GM11168 (cell line): ENCODE measurements at regions not wholly inside any gene's neighbourhood (a gene's known extent, or its start where the extent isn't known, plus 50 kb on each side); places are given as distances from the start of the nearest gene placed in this dataset.
"Not testable (repeated sequence)": the region's sequence is repeated elsewhere in the genome, so short reads cannot be mapped to it uniquely, and the experiment has no call there.

Experiments used
- in situ Hi-C: fragments of 300-500 bp; cut with MboI; formaldehyde crosslinking; loops from one replicate; pipeline ENCODE4 v1.12.0; 2022; ENCODE audit warnings: low sequenced_read_pairs; ENCODE audit not compliant: unreplicated experiment

DNA sequence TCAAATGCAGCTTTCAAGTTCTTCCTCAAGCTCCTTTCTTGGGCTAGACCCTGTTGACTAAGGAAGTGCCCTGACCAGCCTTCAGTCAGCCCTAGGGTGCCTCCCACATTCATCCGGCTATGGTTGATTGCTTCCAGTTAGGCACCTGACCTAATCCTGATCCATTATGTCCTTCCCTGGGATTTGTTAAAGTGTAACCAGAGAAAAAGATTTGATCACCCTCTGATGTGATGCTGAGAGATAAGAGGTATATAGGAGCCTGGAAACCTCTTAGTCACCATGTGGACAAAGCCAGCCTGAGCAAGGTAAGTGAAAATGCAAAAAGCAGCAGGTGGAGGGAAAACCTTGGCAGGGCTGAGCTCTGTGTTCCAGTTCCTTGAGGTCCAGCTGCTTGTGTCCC lies 178.8 kb upstream of the ERCC6L2 start:
- in situ Hi-C loops = no loop called here

DNA sequence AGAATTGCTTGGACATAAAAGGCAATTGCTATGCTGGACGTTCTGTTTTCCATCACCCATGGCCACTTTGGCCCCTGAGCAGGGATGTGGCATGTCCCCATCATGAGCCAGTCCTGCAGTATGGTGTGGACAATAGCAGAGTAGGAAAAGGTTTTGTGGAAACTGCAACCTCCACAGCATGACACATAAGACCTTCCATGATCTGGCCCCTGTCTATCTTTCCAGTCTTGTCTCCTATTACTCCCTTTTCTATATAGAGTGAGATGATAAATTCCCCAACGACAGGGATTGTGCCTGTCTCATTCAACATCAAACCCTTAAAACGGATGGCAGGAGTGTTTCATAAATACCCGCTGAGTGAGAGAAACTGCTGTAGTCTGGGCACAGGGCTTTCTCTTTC lies 174.7 kb upstream of the PTCH1 start:
- in situ Hi-C loops = no loop called here

DNA sequence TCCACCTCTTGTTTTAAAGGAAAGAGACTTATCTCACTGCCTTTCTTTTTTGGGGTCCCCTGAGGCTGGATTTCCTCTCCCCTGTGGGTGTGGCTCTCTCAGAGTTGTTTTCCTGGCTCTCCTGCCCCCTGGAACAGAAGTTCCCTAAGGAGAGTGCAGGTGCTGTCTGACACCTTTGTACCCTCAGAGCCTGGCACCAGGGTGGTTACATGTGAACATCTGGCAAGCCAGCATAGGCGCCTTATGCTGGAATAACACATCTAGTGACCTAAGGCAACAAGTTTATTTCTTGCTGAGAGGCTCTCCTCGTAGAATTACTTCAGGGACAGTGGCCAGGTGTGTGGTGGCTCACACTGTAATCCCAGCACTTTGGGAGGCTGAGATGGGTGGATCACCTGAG lies 172.9 kb upstream of the PTCH1 start:
- in situ Hi-C loops = no loop called here

DNA sequence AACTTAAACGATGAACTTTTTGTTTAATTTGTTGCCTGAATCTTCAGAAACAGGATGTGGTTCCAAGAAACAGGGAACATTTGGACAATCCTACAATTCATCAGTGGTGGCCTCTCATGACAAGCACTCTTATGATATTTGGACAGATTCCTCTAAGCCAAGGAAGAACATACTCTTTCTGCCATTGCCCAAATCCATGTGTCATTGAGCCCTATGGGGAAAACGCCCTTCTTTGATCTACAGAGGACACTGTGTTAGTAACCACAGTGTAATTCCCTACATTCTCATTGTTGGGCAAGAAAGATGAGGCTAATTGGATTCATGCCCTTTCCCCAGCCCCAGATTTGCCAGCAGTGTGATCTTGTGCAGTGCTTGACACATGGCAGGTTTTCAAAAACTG lies 167.7 kb upstream of the PTCH1 start:
- in situ Hi-C loops = no loop called here

DNA sequence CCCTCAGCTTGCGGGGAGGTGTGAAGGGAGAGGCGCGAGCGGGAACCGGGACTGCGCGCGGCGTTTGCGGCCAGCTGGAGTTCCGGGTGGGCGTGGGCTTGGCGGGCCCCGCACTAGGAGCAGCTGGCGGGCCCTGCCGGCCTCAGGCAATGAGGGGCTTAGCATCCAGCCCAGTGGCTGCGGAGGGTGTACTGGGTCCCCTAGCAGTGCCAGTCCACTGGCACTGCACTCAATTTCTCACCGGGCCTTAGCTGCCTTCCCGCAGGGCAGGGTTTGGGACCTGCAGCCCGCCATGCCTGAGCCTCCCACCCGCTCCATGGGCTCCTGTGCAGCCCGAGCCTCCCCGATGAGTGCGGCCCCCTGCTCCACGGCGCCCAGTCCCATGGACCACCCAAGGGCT lies 163.5 kb upstream of the PTCH1 start:
- in situ Hi-C loops = not testable (repeated sequence)

DNA sequence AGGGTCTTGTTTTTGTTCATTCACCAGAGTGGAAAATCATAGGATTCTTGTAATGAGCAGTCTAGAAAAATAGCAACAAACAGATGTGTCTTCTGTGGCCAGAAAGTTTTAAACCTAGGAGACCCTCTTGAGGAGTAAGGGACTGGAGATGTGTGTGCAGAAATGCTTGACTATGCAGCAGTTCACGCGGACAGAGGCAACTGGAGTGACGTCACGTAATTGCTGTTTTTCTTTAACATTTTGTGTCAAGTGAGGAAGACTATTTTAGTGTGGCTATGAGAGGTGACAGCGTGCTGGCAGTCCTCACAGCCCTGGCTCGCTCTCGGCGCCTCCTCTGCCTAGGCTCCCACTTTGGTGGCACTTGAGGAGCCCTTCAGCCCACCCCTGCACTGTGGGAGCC lies 163.1 kb upstream of the PTCH1 start:
- in situ Hi-C loops = no loop called here

DNA sequence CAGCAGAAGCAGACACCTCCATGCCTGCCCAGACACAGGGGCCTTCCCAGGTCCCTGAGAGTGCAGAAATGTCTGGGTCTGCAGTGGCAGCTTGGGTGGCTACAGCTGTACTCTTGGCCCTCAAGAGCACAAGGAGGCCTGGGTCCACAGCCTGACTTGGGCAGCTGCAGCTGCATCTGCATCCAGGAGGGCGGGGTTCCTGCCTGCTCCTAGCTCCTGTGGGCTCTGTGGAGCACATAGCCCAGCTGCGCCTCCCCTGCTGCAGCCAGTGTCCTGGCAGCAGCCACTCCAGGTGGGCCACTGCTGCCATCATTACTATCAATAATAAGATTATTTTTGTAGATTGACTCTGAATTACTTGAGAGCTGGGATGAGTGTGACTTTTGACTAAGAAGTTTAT lies 162.0 kb upstream of the PTCH1 start:
- in situ Hi-C loops = no loop called here

DNA sequence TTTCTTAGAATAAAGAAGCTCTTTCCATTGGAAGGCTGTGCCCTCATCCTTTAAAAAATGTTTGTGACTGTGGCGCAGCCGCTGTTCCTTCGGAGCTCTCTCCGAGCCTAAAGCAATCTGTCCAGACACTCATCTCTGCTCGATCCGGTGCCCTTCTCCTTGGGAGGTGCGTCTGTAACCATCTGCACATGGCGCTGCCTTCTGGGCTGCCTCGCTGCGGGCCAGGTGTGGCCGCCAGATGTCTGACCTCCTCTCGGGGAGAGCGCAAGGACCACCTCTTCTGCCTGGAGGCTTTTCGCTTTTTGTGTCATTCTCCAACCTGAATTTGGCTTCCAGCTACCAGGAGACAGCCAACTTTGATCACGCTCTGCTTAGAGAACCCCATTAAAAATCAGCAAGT lies 153.4 kb upstream of the PTCH1 start:
- in situ Hi-C loops = no loop called here

DNA sequence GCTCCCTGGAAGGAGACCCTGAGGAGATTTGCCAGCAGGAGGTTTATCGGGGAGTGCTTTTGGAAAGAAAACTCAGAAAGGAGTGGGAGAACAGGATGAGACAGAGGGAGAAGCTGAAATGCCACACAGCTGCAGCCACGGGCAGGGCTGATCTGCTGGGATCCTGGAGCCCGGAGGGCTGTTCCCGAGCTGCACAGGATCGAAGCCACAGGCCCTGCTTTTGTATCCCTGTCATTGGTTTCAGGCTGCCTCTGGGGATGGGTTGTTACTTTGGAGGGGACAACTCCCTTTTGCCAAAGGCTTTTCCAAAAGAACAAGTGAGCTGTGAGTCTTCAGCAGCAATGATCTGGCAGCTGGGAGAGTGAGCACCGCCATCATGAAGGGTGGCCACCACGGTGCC lies 152.5 kb upstream of the PTCH1 start:
- in situ Hi-C loops = no loop called here

DNA sequence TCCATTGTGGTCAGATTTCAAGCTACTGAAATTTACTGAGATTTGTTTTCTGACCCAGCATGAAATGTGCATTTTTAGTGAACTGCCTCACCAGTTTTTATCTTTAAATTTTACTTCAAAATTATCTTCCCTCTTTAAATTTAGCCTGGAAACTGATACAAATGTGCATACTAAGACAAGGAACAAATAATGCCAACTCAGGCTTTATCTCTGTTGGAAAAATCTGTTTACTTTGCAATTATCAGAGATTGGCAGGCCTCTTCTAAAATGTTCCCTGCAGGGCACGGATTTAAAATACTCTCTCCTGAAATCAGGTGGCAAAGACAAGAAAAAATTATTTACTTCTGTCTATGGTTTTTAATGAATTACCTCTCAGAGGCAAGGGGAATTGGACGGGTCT lies 151.0 kb upstream of the PTCH1 start:
- in situ Hi-C loops = no loop called here

DNA sequence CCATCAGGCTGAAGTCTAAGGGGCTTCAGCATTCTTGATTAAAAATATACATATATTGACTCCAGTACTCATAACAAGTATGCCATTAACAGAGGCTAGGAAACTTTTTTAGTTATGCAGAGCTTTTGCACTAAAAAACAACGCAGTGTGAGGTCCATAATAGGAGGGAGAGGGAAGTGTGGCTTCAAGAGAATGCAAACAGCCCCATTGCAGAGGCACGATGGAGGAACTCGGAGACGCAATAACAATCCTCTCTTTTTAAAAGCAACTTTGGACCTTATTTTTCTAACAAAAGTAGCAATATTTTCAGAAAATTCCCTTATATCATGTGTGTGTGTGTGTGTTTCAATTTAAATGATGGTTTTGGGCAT lies 150.0 kb upstream of the PTCH1 start:
- in situ Hi-C loops = no loop called here

DNA sequence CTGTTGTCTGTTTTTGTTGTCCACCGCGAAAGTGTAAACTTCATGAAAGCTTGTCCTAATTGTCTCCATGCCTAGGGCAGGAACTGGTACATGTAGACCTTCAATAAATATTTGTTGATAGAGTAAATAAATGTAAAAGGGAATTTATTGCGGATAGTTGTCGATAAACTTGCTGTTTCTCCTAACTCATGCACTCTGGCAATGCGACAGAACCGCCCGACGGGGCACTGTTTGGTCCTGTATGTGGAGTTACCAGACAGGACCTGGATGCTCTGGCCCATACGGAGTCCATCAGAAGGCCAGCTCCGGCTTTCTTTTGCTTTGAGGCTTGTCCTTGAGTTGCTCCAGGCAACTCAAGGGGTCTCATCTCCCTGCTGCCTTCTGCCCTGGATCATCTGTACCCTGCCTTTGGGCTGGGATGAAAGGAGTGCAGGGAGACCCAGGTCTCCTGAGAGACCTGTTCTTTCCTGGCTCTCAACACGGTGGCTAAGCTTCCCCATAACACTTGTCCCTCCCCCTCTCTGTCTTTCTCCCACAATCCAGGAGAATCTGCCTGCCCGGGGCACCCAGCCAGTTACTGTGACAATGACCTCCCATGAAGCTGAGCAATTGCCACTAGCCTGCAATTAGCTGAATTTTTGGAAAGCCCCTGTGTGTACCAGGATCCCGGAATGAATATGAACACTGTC lies 149.5 kb upstream of the PTCH1 start:
- in situ Hi-C loops = no loop called here

DNA sequence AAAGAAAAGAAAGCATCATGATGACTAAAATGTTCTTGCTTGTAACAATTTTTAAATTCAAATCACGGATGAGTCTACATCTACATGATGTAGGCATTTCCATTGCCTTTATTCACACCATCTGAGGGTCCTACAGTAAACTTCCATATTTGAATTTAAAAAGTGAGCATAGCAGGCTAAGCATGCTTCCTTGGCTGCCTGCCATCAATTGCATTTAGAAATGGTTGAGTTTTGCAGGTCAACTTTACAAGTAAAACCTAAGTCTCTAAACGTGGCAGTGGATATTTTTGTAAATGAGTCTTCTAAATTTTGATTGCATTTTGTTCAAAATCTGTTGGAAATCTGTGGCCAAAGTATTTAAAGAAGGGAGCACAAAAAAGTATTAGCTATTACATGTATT lies 136.5 kb upstream of the PTCH1 start:
- in situ Hi-C loops = no loop called here

DNA sequence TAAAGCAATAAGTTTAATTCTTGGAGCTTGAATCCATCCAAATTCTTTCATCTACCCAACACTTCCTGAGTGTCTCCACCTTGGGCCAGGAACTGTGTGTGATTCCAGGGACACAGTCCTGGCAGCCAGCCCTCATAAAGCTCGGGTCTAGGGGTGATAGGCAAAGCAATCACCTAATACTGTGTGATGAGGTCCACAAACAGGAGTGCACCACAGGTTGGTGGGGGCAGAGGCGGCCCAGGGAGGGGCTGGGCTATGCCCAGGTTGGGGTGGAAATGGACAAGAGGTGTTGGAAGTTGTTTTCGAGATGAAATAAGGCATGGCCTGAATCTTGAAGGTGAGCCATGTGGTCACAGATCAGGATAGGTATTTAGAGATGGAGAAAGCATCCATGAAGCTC lies 133.9 kb upstream of the PTCH1 start:
- in situ Hi-C loops = no loop called here

DNA sequence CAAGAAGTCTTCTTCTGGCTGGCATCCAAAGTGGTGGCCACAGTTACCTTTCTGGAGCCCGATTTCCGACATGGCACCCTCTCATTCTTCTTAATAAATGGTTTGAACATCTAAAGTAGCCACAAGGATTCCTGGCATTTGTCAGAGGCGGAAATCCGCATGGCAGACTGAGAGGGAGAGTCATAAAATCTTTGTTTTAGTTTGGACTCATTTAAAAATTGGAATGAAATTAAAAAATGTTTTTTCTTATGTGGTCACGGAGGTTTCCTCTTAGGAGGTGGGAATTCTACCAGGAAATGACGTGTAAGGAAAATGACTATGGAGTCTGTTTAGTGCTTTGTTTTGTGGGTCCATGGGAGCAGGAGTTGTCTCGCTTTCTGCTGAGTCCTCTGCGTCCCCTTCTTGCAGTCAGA lies 133.0 kb upstream of the PTCH1 start:
- in situ Hi-C loops = no loop called here

DNA sequence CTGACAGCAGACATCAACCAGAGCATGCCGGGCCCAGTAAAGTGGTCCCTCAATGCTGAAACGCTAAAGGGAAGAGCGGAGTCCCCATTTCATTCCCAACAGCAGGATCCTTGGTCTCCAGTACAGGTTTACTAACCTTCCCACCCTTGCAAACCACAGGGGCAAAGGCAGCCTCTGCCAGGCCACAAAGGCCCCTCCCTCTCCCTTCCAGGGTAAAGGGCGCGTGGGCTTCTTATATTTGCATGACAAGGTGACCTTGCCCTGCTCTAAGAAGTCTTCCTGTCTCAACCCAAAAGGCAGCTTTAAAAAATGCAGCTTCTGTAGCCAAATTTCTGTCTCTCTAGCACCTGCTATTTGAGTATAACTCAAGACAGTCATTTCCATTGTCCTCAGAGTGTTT lies 131.5 kb upstream of the PTCH1 start:
- in situ Hi-C loops = no loop called here

DNA sequence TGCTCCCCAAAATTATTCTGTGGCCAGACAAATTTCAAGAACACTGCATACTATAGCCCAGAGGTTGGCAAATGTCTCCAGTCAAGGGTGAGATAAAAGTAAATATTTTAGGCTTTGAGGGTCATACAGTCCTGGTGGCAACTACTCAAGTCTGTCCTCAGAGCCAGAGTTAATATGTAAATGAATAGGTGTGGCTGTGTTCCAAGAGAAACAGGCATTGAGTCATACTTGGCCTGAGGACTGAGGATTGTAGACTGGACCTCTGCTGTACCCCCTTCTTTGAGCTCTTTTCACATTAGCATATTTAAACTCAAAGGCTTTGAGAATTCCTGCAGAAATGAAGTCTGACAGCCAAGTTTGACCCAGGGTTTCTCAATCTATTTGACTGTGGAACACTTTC lies 129.2 kb upstream of the PTCH1 start:
- in situ Hi-C loops = no loop called here

DNA sequence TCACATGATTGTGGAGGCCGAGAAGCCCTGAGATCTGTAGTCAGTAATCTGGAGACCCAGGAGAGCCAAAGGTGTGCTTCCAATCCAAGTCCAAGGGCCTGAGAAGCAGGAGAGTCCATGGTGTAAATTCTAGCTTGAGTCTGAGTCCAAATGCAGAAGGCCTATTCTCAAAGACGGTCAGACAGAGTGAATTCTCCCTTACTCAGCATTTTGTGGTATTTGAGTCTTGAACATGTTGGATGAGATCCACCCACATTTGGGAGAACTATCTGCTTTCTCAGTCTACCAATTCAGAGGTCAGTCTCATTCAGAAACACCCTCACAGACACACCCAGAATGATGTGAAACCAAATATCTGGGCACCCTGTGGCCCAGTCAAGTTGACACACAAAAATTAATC lies 128.8 kb upstream of the PTCH1 start:
- in situ Hi-C loops = no loop called here

DNA sequence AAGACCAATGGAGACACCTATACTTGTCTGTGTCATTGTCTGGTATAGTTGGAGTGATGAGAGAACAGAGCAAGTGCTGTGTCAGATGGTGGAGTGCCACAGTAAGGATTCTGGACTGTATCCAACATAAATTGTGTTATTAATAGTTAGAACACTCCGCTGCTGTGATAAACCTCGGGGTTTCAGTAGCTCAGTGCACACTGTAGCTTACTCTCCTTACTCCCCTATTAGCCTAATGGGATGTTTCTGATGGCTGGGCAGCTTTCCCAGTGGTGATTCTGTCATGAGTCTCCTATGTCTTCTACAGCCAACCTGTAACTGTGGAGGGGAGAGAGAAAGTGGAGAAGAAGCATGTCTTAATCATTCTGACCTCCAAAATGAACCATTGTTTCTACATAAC lies 127.6 kb upstream of the PTCH1 start:
- in situ Hi-C loops = no loop called here

DNA sequence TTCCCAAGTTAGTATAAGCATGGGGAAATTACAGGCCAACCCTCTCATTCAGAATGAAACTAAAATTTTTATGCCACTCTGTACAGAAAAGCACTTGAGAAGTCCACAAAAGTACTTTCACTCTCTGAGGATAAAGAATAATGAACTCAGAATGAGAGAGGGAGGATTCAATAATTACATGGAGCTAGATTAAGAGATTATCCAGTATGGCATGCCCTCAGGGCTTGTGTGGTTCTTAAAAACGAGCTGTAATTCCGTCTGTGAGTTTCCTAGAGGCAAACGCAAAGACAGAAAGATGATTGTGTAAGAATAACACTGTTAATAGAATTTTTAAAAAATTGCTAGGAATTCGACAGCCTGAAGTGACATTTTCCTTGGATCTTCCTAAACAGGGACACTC lies 126.8 kb upstream of the PTCH1 start:
- in situ Hi-C loops = no loop called here

DNA sequence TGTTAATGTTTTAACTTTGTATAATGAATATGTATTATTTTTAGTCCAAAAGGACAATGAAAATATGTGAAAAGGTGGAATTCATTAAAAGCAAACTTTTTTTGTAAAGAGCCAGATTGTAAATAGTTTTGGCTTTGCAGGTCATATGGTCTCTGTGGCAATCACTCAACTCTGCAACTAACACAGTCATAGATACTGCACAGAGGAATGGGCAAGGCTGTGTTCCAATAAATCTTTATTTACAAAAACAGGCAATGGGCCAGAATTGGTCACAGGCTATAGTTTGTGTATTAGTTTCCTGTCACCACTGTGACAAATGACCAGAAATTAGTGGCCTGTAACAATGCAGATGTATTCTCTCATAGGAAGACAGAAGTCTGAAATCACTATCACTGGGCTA lies 125.4 kb upstream of the PTCH1 start:
- in situ Hi-C loops = no loop called here

DNA sequence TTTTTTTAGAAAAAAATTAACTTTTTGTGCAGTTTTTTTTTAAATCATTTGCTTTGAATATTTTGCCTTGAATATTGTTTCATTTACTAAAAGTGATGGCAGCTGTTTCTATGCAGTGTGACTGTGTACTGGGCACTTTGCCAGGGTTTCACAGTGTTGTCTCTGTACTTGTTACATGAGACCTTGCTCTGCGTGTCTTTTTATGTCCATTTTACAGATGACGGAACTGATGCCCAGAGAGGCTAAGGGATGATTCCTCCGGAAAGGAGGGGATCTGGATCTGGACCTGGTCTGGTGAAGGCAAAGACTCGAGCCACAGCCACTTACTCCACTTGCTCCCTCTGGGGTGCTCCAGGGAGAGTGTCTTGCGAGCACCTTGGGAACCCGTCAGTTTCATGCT lies 124.8 kb upstream of the PTCH1 start:
- in situ Hi-C loops = no loop called here

DNA sequence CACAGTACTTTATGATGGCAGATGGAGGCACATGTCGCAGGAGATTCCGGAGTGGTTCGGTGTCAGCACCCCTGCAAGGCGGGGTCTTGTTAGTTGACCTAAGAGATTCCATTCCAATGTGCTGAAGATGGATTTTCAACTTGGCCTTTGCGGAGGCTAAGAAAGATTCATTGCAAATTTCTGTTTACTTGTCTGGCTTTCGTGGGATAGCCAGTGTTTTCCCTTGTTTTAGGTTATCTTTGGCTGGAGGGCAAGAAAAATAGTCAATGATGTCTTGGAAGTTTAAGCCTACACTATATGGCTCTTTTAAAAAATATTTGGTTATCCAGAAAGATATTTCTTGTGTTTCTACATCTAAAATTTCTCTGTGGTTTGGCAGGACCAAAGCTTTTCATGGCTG lies 123.6 kb upstream of the PTCH1 start:
- in situ Hi-C loops = no loop called here
